Liver (tissue), 8 donors: ENCODE measurements at regions not wholly inside any gene's neighbourhood (a gene's known extent, or its start where the extent isn't known, plus 50 kb on each side); places are given as distances from the start of the nearest gene placed in this dataset.

ENCODE experiments used
- DNase-seq: peaks from one replicate; pipeline ENCODE4 v3.0.0-alpha.2; 2017; ENCODE audit warnings: low spot score
- H3K27ac ChIP-seq, 2 donors: one replicate each; pipeline ENCODE4 v1.7.0; 2013; ENCODE audit warnings: inconsistent platforms in 2 of 2, low read length in 2 of 2, control low read depth in 1 of 2, low read depth in 1 of 2, mild to moderate bottlenecking in 1 of 2
- H3K27me3 ChIP-seq, 4 donors: one replicate each; pipeline versions ENCODE4 v1.6.1 to v1.7.0; 2013; ENCODE audit warnings: low read length in 3 of 4, inconsistent platforms in 1 of 4, mild to moderate bottlenecking in 1 of 4, moderate library complexity in 1 of 4; ENCODE audit not compliant: control insufficient read depth in 4 of 4, insufficient read depth in 4 of 4
- H3K36me3 ChIP-seq, 4 donors: one replicate each; pipeline versions ENCODE4 v1.6.1 to v1.7.0; 2013; ENCODE audit warnings: low read length in 3 of 4, mild to moderate bottlenecking in 3 of 4, low read depth in 1 of 4, moderate library complexity in 1 of 4; ENCODE audit not compliant: control insufficient read depth in 4 of 4, insufficient read depth in 3 of 4
- H3K4me1 ChIP-seq, 4 donors: one replicate each; pipeline versions ENCODE4 v1.6.1 to v1.7.0; 2013; ENCODE audit warnings: low read length in 3 of 4, mild to moderate bottlenecking in 3 of 4, moderate library complexity in 1 of 4; ENCODE audit not compliant: control insufficient read depth in 4 of 4, insufficient read depth in 4 of 4
- H3K4me3 ChIP-seq, 3 donors: one replicate each; pipeline versions ENCODE4 v1.6.1 to v1.7.0; 2013; ENCODE audit warnings: low read length in 3 of 3, control low read depth in 1 of 3, low read depth in 1 of 3, mild to moderate bottlenecking in 1 of 3
- H3K9ac ChIP-seq, 2 donors: one replicate each; pipeline ENCODE4 v1.7.0; 2013; ENCODE audit warnings: low read length in 2 of 2, mild to moderate bottlenecking in 2 of 2, moderate library complexity in 2 of 2, control low read depth in 1 of 2, low read depth in 1 of 2
- H3K9me3 ChIP-seq, 4 donors: one replicate each; pipeline versions ENCODE4 v1.6.1 to v1.7.0; 2013; ENCODE audit warnings: low read length in 3 of 4; ENCODE audit not compliant: control insufficient read depth in 4 of 4
- EGR1 ChIP-seq, 2 donors: IDR thresholded peaks; 2 replicates each; pipeline ENCODE4 v1.6.1; 2016 to 2018; ENCODE audit warnings: antibody characterized with exemption in 2 of 2, low read depth in 2 of 2
- FOXA1 ChIP-seq: IDR thresholded peaks from 2 replicates; pipeline ENCODE4 v1.6.1; 2016; ENCODE audit warnings: antibody characterized with exemption
- FOXA2 ChIP-seq: IDR thresholded peaks from 2 replicates; pipeline ENCODE4 v1.6.1; 2016; ENCODE audit warnings: antibody characterized with exemption
- HNF4A ChIP-seq, 2 donors: conservative IDR thresholded peaks; 2 replicates each; pipeline ENCODE4 v1.6.1; 2016; ENCODE audit warnings: antibody characterized with exemption in 2 of 2, mild to moderate bottlenecking in 2 of 2
- JUND ChIP-seq, 2 donors: IDR thresholded peaks; 2 replicates each; pipeline ENCODE4 v1.6.1; 2016; ENCODE audit warnings: antibody characterized with exemption in 2 of 2
- NR2F2 ChIP-seq: IDR thresholded peaks from 2 replicates; pipeline ENCODE4 v1.6.1; 2016; ENCODE audit warnings: antibody characterized with exemption
- RAD21 ChIP-seq, 2 donors: IDR thresholded peaks; 2 replicates each; pipeline ENCODE4 v1.6.1; 2016; ENCODE audit warnings: antibody characterized with exemption in 2 of 2, mild to moderate bottlenecking in 2 of 2
- RXRA ChIP-seq, 2 donors: IDR thresholded peaks; 2 replicates each; pipeline ENCODE4 v1.6.1; 2017 to 2018; ENCODE audit warnings: antibody characterized with exemption in 2 of 2, mild to moderate bottlenecking in 1 of 2
- SP1 ChIP-seq: IDR thresholded peaks from 2 replicates; pipeline ENCODE4 v1.6.1; 2018; ENCODE audit warnings: antibody characterized with exemption, mild to moderate bottlenecking
- TAF1 ChIP-seq: conservative IDR thresholded peaks from 2 replicates; pipeline ENCODE4 v1.6.1; 2016; ENCODE audit warnings: antibody characterized with exemption, mild to moderate bottlenecking
- YY1 ChIP-seq: IDR thresholded peaks from 2 replicates; pipeline ENCODE4 v1.6.1; 2016; ENCODE audit warnings: antibody characterized with exemption, mild to moderate bottlenecking
- ZBTB33 ChIP-seq: IDR thresholded peaks from 2 replicates; pipeline ENCODE4 v1.6.1; 2016; ENCODE audit warnings: antibody characterized with exemption
- WGBS: extraction: QIAGEN DNeasy Blood & Tissue Kit; methylation state at CpG from one replicate; pipeline ENCODE4 v1.1.7; 2013; 5-methylcytosine and 5-hydroxymethylcytosine counted together
- TF ChIP-seq, protein P1 (sequence below): fragments of 150-350 bp; IDR thresholded peaks from 2 replicates; pipeline ENCODE4 v1.5.1; 2017; ENCODE audit warnings: improper control_type of control experiment, low read depth, low read length; ENCODE audit not compliant: missing input control
- TF ChIP-seq, protein P2 (sequence below): IDR thresholded peaks from 2 replicates; pipeline ENCODE4 v1.6.1; 2016; ENCODE audit warnings: antibody characterized with exemption, mild to moderate bottlenecking
- TF ChIP-seq, protein P3 (sequence below): IDR thresholded peaks from 2 replicates; pipeline ENCODE4 v1.6.1; 2016; ENCODE audit warnings: antibody characterized with exemption
- TF ChIP-seq, protein P4 (sequence below): IDR thresholded peaks from 2 replicates; pipeline ENCODE4 v1.6.1; 2016; ENCODE audit warnings: antibody characterized with exemption
- donor health status: healthy.
- donor health status: healthy.
- donor health status: healthy.
- donor health status: healthy.
- donor health status: healthy.

DNA sequence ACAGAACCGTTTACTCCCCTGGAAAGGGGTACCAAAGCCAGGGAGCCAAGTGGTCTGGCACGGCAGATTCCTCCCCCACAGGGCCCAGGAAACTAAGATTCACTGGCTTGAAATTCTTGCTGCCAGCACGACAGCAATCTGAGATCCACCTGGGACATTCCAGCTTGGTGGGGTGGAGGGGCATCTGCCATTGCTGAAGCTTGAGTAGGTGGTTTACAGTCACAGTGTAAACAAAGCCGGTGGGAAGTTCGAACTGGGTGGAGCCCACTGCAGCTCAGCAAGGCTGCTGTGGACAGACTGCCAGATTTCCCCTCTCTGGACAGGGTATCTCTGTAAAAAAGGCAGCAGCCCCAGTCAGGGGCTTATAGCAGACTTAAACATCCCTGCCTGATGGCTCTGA lies 901.7 kb upstream of the LRRTM1 start:
- WGBS, result 65% methylated on average over 5 of the region's 5 CpGs
- TF ChIP-seq YY1 (no peak), HNF4A (conservative IDR thresholded peaks at IDR 0.05) (no peak), FOXA2 (no peak), EGR1 (IDR thresholded peaks at IDR 0.05; ENCODE audit: low read depth in 2 of 2) (no peak), TAF1 (no peak), RXRA (IDR thresholded peaks at IDR 0.05) (no peak)
- TF ChIP-seq, protein P1, sequence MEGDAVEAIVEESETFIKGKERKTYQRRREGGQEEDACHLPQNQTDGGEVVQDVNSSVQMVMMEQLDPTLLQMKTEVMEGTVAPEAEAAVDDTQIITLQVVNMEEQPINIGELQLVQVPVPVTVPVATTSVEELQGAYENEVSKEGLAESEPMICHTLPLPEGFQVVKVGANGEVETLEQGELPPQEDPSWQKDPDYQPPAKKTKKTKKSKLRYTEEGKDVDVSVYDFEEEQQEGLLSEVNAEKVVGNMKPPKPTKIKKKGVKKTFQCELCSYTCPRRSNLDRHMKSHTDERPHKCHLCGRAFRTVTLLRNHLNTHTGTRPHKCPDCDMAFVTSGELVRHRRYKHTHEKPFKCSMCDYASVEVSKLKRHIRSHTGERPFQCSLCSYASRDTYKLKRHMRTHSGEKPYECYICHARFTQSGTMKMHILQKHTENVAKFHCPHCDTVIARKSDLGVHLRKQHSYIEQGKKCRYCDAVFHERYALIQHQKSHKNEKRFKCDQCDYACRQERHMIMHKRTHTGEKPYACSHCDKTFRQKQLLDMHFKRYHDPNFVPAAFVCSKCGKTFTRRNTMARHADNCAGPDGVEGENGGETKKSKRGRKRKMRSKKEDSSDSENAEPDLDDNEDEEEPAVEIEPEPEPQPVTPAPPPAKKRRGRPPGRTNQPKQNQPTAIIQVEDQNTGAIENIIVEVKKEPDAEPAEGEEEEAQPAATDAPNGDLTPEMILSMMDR, result no peak
- TF ChIP-seq, protein P2, sequence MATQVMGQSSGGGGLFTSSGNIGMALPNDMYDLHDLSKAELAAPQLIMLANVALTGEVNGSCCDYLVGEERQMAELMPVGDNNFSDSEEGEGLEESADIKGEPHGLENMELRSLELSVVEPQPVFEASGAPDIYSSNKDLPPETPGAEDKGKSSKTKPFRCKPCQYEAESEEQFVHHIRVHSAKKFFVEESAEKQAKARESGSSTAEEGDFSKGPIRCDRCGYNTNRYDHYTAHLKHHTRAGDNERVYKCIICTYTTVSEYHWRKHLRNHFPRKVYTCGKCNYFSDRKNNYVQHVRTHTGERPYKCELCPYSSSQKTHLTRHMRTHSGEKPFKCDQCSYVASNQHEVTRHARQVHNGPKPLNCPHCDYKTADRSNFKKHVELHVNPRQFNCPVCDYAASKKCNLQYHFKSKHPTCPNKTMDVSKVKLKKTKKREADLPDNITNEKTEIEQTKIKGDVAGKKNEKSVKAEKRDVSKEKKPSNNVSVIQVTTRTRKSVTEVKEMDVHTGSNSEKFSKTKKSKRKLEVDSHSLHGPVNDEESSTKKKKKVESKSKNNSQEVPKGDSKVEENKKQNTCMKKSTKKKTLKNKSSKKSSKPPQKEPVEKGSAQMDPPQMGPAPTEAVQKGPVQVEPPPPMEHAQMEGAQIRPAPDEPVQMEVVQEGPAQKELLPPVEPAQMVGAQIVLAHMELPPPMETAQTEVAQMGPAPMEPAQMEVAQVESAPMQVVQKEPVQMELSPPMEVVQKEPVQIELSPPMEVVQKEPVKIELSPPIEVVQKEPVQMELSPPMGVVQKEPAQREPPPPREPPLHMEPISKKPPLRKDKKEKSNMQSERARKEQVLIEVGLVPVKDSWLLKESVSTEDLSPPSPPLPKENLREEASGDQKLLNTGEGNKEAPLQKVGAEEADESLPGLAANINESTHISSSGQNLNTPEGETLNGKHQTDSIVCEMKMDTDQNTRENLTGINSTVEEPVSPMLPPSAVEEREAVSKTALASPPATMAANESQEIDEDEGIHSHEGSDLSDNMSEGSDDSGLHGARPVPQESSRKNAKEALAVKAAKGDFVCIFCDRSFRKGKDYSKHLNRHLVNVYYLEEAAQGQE, result no peak
- TF ChIP-seq, protein P3, sequence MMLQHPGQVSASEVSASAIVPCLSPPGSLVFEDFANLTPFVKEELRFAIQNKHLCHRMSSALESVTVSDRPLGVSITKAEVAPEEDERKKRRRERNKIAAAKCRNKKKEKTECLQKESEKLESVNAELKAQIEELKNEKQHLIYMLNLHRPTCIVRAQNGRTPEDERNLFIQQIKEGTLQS, result no peak

DNA sequence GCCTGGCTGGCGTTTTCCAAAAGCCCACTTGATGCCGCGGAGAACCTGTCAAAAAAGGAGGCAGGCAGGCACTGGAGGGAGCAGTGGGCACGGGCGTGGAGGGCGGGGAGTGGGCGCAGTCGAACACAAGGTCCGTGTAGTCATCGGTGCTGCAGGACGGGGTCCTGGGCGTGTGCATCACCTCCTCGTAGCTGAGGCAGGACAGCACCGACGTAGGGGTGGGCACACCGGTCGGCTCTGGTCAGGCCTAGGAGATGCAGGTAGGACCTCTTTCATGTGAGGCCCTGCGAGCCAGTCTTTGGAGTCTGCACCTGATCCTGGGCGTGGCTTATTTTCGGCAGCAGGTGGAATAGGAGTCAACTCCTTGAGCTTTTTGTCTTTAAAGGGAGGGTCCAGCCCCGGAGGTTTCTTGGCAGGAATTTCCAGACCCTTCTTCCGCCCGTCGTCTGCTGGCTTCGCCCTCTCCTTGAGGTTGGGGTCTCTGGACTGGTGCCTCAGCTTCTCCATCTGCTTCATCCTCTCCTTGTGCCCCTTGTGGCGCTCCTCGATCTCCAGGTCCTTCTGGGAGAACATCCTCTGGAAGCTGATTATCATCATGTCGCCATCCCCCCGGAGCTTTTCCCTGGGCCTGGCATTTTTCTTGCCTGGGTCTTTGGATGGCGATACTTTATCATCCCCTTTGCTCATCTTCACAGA lies 892.5 kb upstream of the LRRTM1 start:
- H3K36me3 ChIP-seq, result no peaks in the 10 kb centered on the region
- H3K9ac ChIP-seq, result no peak overlapping the region
- peaks cover 0 to 2% (median 0%) of the 10 kb centered on the region in 4 donors for H3K27me3 ChIP-seq
- H3K9me3 ChIP-seq, result peaks cover 0 to 5% (median 4%) of the 10 kb centered on the region in 4 donors
- H3K4me1 ChIP-seq, result no peaks in the 10 kb centered on the region
- WGBS, result 93% methylated on average over 30 of the region's 30 CpGs
- H3K4me3 ChIP-seq, result no peak overlapping the region
- no peak overlapping the region for H3K27ac ChIP-seq
- DNase-seq, result no peak
- TF ChIP-seq, protein P3, result no peak
- TF ChIP-seq TAF1 (no peak), RXRA (IDR thresholded peaks at IDR 0.05) (no peak), RAD21 (IDR thresholded peaks at IDR 0.05) (no peak), ZBTB33 (no peak), FOXA1 (no peak), EGR1 (IDR thresholded peaks at IDR 0.05; ENCODE audit: low read depth in 2 of 2) (no peak), FOXA2 (no peak), SP1 (no peak), YY1 (no peak), JUND (IDR thresholded peaks at IDR 0.05) (no peak), NR2F2 (no peak)
- TF ChIP-seq, protein P4, sequence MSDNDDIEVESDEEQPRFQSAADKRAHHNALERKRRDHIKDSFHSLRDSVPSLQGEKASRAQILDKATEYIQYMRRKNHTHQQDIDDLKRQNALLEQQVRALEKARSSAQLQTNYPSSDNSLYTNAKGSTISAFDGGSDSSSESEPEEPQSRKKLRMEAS, result no peak
- TF ChIP-seq, protein P2, result no peak
- TF ChIP-seq, protein P1, result no peak

More for the DNA sequence above, 901.7 kb upstream of the LRRTM1 start:
- no peaks in the 10 kb centered on the region for H3K36me3 ChIP-seq
- H3K27me3 ChIP-seq, result peaks cover 0 to 2% (median 0%) of the 10 kb centered on the region in 4 donors
- no peak overlapping the region for H3K4me3 ChIP-seq
- H3K4me1 ChIP-seq, result no peaks in the 10 kb centered on the region
- no peaks in the 10 kb centered on the region for H3K9me3 ChIP-seq
- H3K27ac ChIP-seq, result no peak overlapping the region
- DNase-seq, result no peak
- no peak overlapping the region for H3K9ac ChIP-seq
